Natural killer cell treated with Interleukin-12 subunit alpha and Interleukin-12 subunit beta and Interleukin-15 and Interleukin-18, amount 100 ng/mL, for 72 hours (primary cell): ENCODE measurements at regions not wholly inside any gene's neighbourhood (a gene's known extent, or its start where the extent isn't known, plus 50 kb on each side); places are given as distances from the start of the nearest gene placed in this dataset.

Source experiments
- ATAC-seq, 2 donors: fragments of 150-1000 bp; cut with Tn5 transposase in 1 of 2; sonication (Bioruptor Pico), chemical (Tn5 transposase) in 1 of 2; 2 replicates each; pipeline ENCODE4 v1.10.0; 2021
- DNase-seq: peaks from one replicate; pipeline ENCODE4 v3.0.0; 2022; ENCODE audit warnings: low spot score
- H3K27ac Mint-ChIP-seq, 2 donors: 1 replicate in 1 of 2; 2 replicates in 1 of 2; pipeline ENCODE4 v1.8.0; 2022; ENCODE audit warnings: mixed read lengths in 2 of 2, mild to moderate bottlenecking in 1 of 2, moderate library complexity in 1 of 2
- H3K27me3 Mint-ChIP-seq, 2 donors: 1 replicate in 1 of 2; 2 replicates in 1 of 2; pipeline ENCODE4 v1.8.0; 2022; ENCODE audit warnings: mixed read lengths in 2 of 2
- H3K36me3 Mint-ChIP-seq: one replicate; pipeline ENCODE4 v1.8.0; 2022; ENCODE audit warnings: mixed read lengths
- H3K4me1 Mint-ChIP-seq, 2 donors: 1 replicate in 1 of 2; 2 replicates in 1 of 2; pipeline ENCODE4 v1.8.0; 2022; ENCODE audit warnings: low read depth in 2 of 2, mixed read lengths in 2 of 2, mild to moderate bottlenecking in 1 of 2
- H3K4me3 Mint-ChIP-seq: one replicate; pipeline ENCODE4 v1.8.0; 2022; ENCODE audit warnings: mixed read lengths
- H3K9me3 Mint-ChIP-seq: 2 replicates; pipeline ENCODE4 v1.8.0; 2022; ENCODE audit warnings: mixed read lengths

- no peak for DNase-seq
- Mint-ChIP-seq H3K36me3 (no peaks in the 10 kb centered on the region), H3K9me3 (peaks cover 4% of the 10 kb centered on the region), H3K4me3 (no peak overlapping the region), H3K27ac (no peak overlapping the region), H3K4me1 (no peaks in the 10 kb centered on the region), H3K27me3 (no peaks in the 10 kb centered on the region)
- ATAC-seq, result no peak
Observed at GRCh38 chr4:115929373-115929772, 816.0 kb upstream of the NDST4 start.

- no peaks in the 10 kb centered on the region for H3K27me3 Mint-ChIP-seq
- no peak for ATAC-seq
- H3K9me3 Mint-ChIP-seq, result peaks cover 4% of the 10 kb centered on the region
- no peaks in the 10 kb centered on the region for H3K36me3 Mint-ChIP-seq
- no peak overlapping the region for H3K4me3 Mint-ChIP-seq
- no peak for DNase-seq
- no peaks in the 10 kb centered on the region for H3K4me1 Mint-ChIP-seq
- H3K27ac Mint-ChIP-seq, result no peak overlapping the region
Observed at GRCh38 chr4:115927382-115927781, 814.0 kb upstream of the NDST4 start.

GRCh38 chr4:115923152-115923551 lies 809.7 kb upstream of the NDST4 start:
- DNase-seq, result no peak
- Mint-ChIP-seq H3K4me1 (no peaks in the 10 kb centered on the region), H3K27me3 (no peaks in the 10 kb centered on the region), H3K9me3 (peaks cover 10% of the 10 kb centered on the region), H3K36me3 (no peaks in the 10 kb centered on the region), H3K4me3 (no peak overlapping the region), H3K27ac (no peak overlapping the region)
- no peak for ATAC-seq

- peaks cover 19% of the 10 kb centered on the region for H3K9me3 Mint-ChIP-seq
- DNase-seq (no peak), ATAC-seq (no peak)
- no peaks in the 10 kb centered on the region for H3K4me1 Mint-ChIP-seq
- H3K27me3 Mint-ChIP-seq, result no peaks in the 10 kb centered on the region
- H3K4me3 Mint-ChIP-seq, result no peak overlapping the region
- H3K36me3 Mint-ChIP-seq, result no peaks in the 10 kb centered on the region
- H3K27ac Mint-ChIP-seq, result no peak overlapping the region
Observed at GRCh38 chr4:115920637-115921036, 807.2 kb upstream of the NDST4 start.

DNA sequence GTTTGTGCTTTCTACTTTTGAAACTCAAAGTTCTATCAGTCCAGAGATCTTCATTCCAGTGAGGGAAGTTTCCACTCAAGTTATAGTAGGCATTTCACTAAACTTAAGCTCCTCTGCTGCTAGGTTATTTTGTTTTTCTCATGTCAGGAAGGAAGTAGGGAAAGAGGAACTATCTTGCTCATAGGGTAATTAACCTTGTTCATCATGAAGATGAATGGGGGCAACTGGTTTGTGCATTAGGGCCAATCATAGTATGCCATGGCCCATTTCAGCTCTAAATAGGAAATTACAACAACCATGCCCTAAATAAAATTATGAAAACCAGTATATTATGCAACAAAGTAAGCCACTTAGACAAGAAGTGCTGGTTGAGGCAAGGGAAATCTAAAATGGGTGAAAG lies 804.7 kb upstream of the NDST4 start:
- no peak overlapping the region for H3K27ac Mint-ChIP-seq
- H3K4me1 Mint-ChIP-seq, result no peaks in the 10 kb centered on the region
- no peaks in the 10 kb centered on the region for H3K27me3 Mint-ChIP-seq
- peaks cover 19% of the 10 kb centered on the region for H3K9me3 Mint-ChIP-seq
- no peaks in the 10 kb centered on the region for H3K36me3 Mint-ChIP-seq
- no peak for DNase-seq
- no peak for ATAC-seq
- no peak overlapping the region for H3K4me3 Mint-ChIP-seq

DNA sequence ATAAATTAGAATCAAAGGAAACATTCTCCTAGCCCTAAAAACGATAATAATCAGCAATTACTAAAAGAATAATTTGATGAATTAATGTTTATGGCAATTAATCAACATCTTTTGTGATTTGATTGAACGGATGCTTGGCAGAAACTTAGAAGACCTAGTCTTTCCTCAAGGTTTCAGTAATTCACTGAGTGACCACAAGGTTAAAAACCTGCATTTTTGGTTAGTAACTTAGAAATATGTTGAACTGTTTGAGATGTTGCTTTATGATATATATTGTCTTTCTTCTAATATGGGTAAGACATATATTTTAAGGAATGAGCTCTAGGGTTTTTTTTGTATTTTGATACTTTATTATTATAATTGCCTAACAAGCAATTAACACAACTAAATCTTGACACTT lies 793.0 kb upstream of the NDST4 start:
- Mint-ChIP-seq H3K4me3 (no peak overlapping the region), H3K36me3 (peaks cover 5% of the 10 kb centered on the region), H3K27ac (no peak overlapping the region)

DNA sequence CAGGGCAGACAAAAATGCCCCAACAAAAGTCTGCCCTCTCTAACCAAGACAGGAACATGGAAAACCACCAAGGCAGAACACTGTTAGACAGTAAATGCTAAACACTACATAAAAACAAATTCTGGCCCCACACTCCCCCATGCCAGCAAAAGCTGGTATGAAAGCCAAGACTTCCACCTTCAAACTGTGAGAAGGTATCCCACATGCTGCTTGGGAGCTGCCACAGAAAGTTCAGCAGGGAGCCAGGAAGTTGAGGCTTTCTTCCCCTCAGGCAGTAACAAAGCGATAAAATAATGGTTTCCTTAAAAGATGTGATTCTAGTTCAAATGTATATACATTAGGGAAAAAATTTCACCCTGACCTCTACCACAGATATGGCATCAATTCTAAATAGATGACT lies 770.4 kb upstream of the NDST4 start:
- ATAC-seq (no peak), DNase-seq (no peak)
- H3K27me3 Mint-ChIP-seq, result no peaks in the 10 kb centered on the region
- H3K36me3 Mint-ChIP-seq, result no peaks in the 10 kb centered on the region
- no peak overlapping the region for H3K27ac Mint-ChIP-seq
- H3K4me3 Mint-ChIP-seq, result no peak overlapping the region
- no peaks in the 10 kb centered on the region for H3K9me3 Mint-ChIP-seq
- no peaks in the 10 kb centered on the region for H3K4me1 Mint-ChIP-seq

More for the DNA sequence above, 793.0 kb upstream of the NDST4 start:
- no peak for DNase-seq
- Mint-ChIP-seq H3K27me3 (no peaks in the 10 kb centered on the region), H3K9me3 (no peaks in the 10 kb centered on the region), H3K4me1 (no peaks in the 10 kb centered on the region)
- ATAC-seq, result no peak

GRCh38 chr4:115883231-115883630 lies 769.8 kb upstream of the NDST4 start:
- ATAC-seq, result no peak
- Mint-ChIP-seq H3K4me3 (no peak overlapping the region), H3K4me1 (no peaks in the 10 kb centered on the region), H3K9me3 (no peaks in the 10 kb centered on the region), H3K27me3 (no peaks in the 10 kb centered on the region), H3K27ac (no peak overlapping the region), H3K36me3 (no peaks in the 10 kb centered on the region)
- DNase-seq, result no peak

- no peak for ATAC-seq
- Mint-ChIP-seq H3K4me1 (no peaks in the 10 kb centered on the region), H3K4me3 (no peak overlapping the region), H3K9me3 (peaks cover 9% of the 10 kb centered on the region), H3K27me3 (no peaks in the 10 kb centered on the region), H3K36me3 (peaks cover 4% of the 10 kb centered on the region), H3K27ac (no peak overlapping the region)
- DNase-seq, result no peak
Observed at GRCh38 chr4:115873048-115873447, 759.6 kb upstream of the NDST4 start.

GRCh38 chr4:115871596-115871995 lies 758.2 kb upstream of the NDST4 start:
- no peaks in the 10 kb centered on the region for H3K27me3 Mint-ChIP-seq
- H3K4me1 Mint-ChIP-seq, result no peaks in the 10 kb centered on the region
- no peak overlapping the region for H3K4me3 Mint-ChIP-seq
- H3K36me3 Mint-ChIP-seq, result peaks cover 5% of the 10 kb centered on the region
- peaks cover 10% of the 10 kb centered on the region for H3K9me3 Mint-ChIP-seq
- ATAC-seq (no peak), DNase-seq (no peak)
- H3K27ac Mint-ChIP-seq, result no peak overlapping the region

DNA sequence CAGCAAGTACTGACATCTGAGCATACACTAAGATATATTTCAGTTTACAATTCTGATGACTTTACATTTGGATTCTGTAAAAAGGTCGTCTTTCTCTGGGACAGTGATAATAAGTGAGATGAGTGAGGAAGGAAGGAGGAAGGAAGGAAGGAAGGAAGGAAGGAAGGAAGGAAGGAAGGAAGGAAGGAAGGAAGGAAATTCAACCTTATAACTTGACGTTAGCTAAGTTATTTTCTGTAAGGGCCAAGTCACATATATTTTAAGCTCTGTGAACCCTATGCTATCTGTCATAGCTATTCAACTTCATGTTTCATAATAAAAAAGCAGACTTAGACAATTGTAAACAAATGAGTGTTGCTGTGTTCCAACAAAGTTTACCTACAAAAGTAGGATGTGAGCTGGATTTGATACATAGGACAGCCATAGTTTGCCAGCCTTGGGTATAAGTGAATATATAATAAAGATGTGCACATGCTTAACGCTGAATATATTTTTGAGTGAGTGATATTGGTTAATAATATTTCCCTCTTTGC lies 753.0 kb upstream of the NDST4 start:
- Mint-ChIP-seq H3K4me1 (no peaks in the 10 kb centered on the region), H3K4me3 (no peak overlapping the region), H3K9me3 (peaks cover 6% of the 10 kb centered on the region), H3K27ac (no peak overlapping the region), H3K27me3 (no peaks in the 10 kb centered on the region), H3K36me3 (peaks cover 5% of the 10 kb centered on the region)
- DNase-seq (no peak), ATAC-seq (no peak)

DNA sequence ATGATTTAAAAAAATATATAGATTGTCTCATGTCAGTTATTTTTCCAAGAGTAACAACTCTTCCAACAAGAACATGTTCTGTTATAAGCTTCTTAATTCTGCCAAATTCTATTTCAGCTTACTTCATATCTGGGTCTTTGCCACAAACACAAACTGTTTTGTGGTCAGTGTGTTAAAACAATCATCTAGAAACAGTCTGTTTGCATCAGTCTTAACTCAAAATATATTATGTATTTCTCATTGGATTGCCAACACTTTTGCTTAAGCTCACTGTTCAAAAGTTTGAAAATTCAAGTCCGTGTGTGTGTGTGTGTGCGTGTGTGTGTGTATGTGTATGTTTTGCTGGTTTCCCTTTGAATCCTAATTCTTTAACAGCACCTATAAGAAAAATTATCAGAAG lies 752.3 kb upstream of the NDST4 start:
- no peaks in the 10 kb centered on the region for H3K4me1 Mint-ChIP-seq
- H3K27me3 Mint-ChIP-seq, result no peaks in the 10 kb centered on the region
- peaks cover 5% of the 10 kb centered on the region for H3K36me3 Mint-ChIP-seq
- no peak for DNase-seq
- peaks cover 8% of the 10 kb centered on the region for H3K9me3 Mint-ChIP-seq
- H3K27ac Mint-ChIP-seq, result no peak overlapping the region
- no peak overlapping the region for H3K4me3 Mint-ChIP-seq
- ATAC-seq, result no peak

DNA sequence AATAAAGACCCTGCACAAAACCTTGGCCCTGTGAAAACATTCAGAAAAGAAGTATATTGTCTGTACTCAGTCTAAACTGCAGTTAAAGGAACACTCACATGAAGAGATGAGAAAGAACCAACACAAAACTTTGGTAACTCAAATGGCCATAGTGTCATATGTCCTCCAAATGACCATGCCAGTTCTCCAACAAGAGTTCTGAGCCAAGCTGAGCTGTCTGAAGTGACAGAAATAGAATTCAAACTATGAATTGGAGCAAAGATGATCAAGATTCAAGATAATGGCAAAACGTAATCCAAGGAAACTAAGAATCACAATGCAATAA lies 739.3 kb upstream of the NDST4 start:
- Mint-ChIP-seq H3K4me1 (no peaks in the 10 kb centered on the region), H3K4me3 (no peak overlapping the region), H3K27me3 (no peaks in the 10 kb centered on the region), H3K9me3 (peaks cover 1% of the 10 kb centered on the region), H3K36me3 (no peaks in the 10 kb centered on the region), H3K27ac (no peak overlapping the region)
- ATAC-seq, result no peak
- DNase-seq, result no peak

- Mint-ChIP-seq H3K9me3 (no peaks in the 10 kb centered on the region), H3K27me3 (no peaks in the 10 kb centered on the region), H3K4me3 (no peak overlapping the region), H3K27ac (no peak overlapping the region), H3K36me3 (no peaks in the 10 kb centered on the region), H3K4me1 (no peaks in the 10 kb centered on the region)
- DNase-seq (no peak), ATAC-seq (no peak)
Observed at GRCh38 chr4:115851918-115852766, 738.7 kb upstream of the NDST4 start.
